Mesenchymal stem cell (in vitro differentiated cells and primary cell): ENCODE measurements at regions not wholly inside any gene's neighbourhood (a gene's known extent, or its start where the extent isn't known, plus 50 kb on each side); places are given as distances from the start of the nearest gene placed in this dataset.
A peak's percentile ranks its signal among the peaks of the same experiment; 100 is the strongest.

Experiments
- DNase-seq: peaks from one replicate; pipeline ENCODE4 v3.0.0-alpha.2; 2013
- H2AFZ ChIP-seq: one replicate; pipeline ENCODE4 v1.6.1; 2013; ENCODE audit warnings: low read depth, mild to moderate bottlenecking, control low read depth, inconsistent platforms, low read length, moderate library complexity
- H2AK5ac ChIP-seq: 2 replicates; pipeline ENCODE4 v1.6.1; 2013; ENCODE audit warnings: low read length, moderate library complexity, mild to moderate bottlenecking, inconsistent platforms; ENCODE audit not compliant: severe bottlenecking
- H2BK120ac ChIP-seq: one replicate; pipeline ENCODE4 v1.6.1; 2013; ENCODE audit warnings: low read depth, mild to moderate bottlenecking, inconsistent platforms, low read length, moderate library complexity
- H2BK12ac ChIP-seq, 2 experiments: one replicate each; pipeline ENCODE4 v1.6.1; 2013; ENCODE audit warnings: inconsistent platforms in 2 of 2, low read length in 2 of 2, mild to moderate bottlenecking in 2 of 2, moderate library complexity in 2 of 2, control low read depth in 1 of 2
- H2BK15ac ChIP-seq: one replicate; pipeline ENCODE4 v1.6.1; 2013; ENCODE audit warnings: mild to moderate bottlenecking, low read depth, inconsistent platforms; ENCODE audit not compliant: poor library complexity, severe bottlenecking
- H2BK5ac ChIP-seq: 2 replicates; pipeline ENCODE4 v1.6.1; 2013; ENCODE audit warnings: low read depth, mild to moderate bottlenecking, low read length, control low read depth, inconsistent platforms; ENCODE audit not compliant: poor library complexity, severe bottlenecking
- H3K14ac ChIP-seq, 2 experiments: one replicate each; pipeline ENCODE4 v1.6.1; 2013; ENCODE audit warnings: inconsistent platforms in 2 of 2, low read length in 2 of 2, control low read depth in 1 of 2, mild to moderate bottlenecking in 1 of 2, moderate library complexity in 1 of 2
- H3K18ac ChIP-seq, 2 experiments: one replicate each; pipeline ENCODE4 v1.6.1; 2013; ENCODE audit warnings: inconsistent platforms in 2 of 2, low read length in 2 of 2, control low read depth in 1 of 2, low read depth in 1 of 2, mild to moderate bottlenecking in 1 of 2
- H3K23ac ChIP-seq, 2 experiments: one replicate each; pipeline ENCODE4 v1.6.1; 2013; ENCODE audit warnings: inconsistent platforms in 2 of 2, low read length in 2 of 2, mild to moderate bottlenecking in 2 of 2, moderate library complexity in 2 of 2, control low read depth in 1 of 2
- H3K27ac ChIP-seq: 2 replicates; pipeline ENCODE4 v1.5.1; 2013; ENCODE audit warnings: mild to moderate bottlenecking, moderate library complexity, low read length, control low read depth, inconsistent platforms; ENCODE audit not compliant: poor library complexity, severe bottlenecking
- H3K27me3 ChIP-seq, 2 experiments: 2 replicates each; pipeline versions ENCODE4 v1.6.1 to v1.7.0; 2013; ENCODE audit warnings: low read length in 2 of 2, mild to moderate bottlenecking in 2 of 2, moderate library complexity in 2 of 2, control low read depth in 1 of 2, inconsistent platforms in 1 of 2; ENCODE audit not compliant: control insufficient read depth in 1 of 2, insufficient read depth in 1 of 2
- H3K36me3 ChIP-seq, 2 experiments: 2 replicates each; pipeline versions ENCODE4 v1.6.1 to v1.7.0; 2013; ENCODE audit warnings: low read length in 2 of 2, control low read depth in 1 of 2, inconsistent platforms in 1 of 2, low read depth in 1 of 2, mild to moderate bottlenecking in 1 of 2; ENCODE audit not compliant: insufficient read depth in 2 of 2, control insufficient read depth in 1 of 2
- H3K4ac ChIP-seq, 2 experiments: one replicate each; pipeline ENCODE4 v1.6.1; 2013; ENCODE audit warnings: inconsistent platforms in 2 of 2, low read length in 2 of 2, mild to moderate bottlenecking in 2 of 2, moderate library complexity in 2 of 2, control low read depth in 1 of 2, low read depth in 1 of 2
- H3K4me1 ChIP-seq: 2 replicates; pipeline ENCODE4 v1.6.1; 2013; ENCODE audit warnings: low read depth, low read length, control low read depth; ENCODE audit not compliant: control insufficient read depth, insufficient read depth
- H3K4me2 ChIP-seq: 2 replicates; pipeline ENCODE4 v1.6.1; 2013; ENCODE audit warnings: low read length, mild to moderate bottlenecking, inconsistent platforms; ENCODE audit not compliant: poor library complexity, severe bottlenecking
- H3K4me3 ChIP-seq, 2 experiments: 2 replicates each; pipeline versions ENCODE4 v1.5.1 to v1.7.0; 2013; ENCODE audit warnings: low read length in 2 of 2, mild to moderate bottlenecking in 2 of 2, control low read depth in 1 of 2, low read depth in 1 of 2; ENCODE audit not compliant: insufficient read depth in 1 of 2
- H3K79me1 ChIP-seq: replicated peaks from 2 replicates; pipeline ENCODE4 v1.6.1; 2013; ENCODE audit warnings: mild to moderate bottlenecking, control low read depth, low read length, inconsistent platforms; ENCODE audit not compliant: poor library complexity, severe bottlenecking
- H3K9ac ChIP-seq: 2 replicates; pipeline ENCODE4 v1.7.0; 2013; ENCODE audit warnings: mild to moderate bottlenecking, low read length, moderate library complexity
- H3K9me3 ChIP-seq: 2 replicates; pipeline ENCODE4 v1.7.0; 2013; ENCODE audit warnings: mild to moderate bottlenecking, low read length; ENCODE audit not compliant: control insufficient read depth
- H4K8ac ChIP-seq: one replicate; pipeline ENCODE4 v1.6.1; 2013; ENCODE audit warnings: inconsistent platforms, mild to moderate bottlenecking, low read length, moderate library complexity
- H4K91ac ChIP-seq: one replicate; pipeline ENCODE4 v1.6.1; 2013; ENCODE audit warnings: mild to moderate bottlenecking, low read length, inconsistent platforms
- WGBS: methylation state at CpG from one replicate; pipeline ENCODE4 v1.1.7; 2013; ENCODE audit warnings: mixed read lengths; 5-methylcytosine and 5-hydroxymethylcytosine counted together

- H3K23ac ChIP-seq: no peak overlapping the region
- H3K4me1 ChIP-seq: no peaks in the 10 kb centered on the region
- peaks cover 4 to 13% of the 10 kb centered on the region in 2 experiments for H3K27me3 ChIP-seq
- no peak overlapping the region for H3K4me3 ChIP-seq
- no peak overlapping the region for H3K18ac ChIP-seq
- H3K27ac ChIP-seq: no peak overlapping the region
- no peaks in the 10 kb centered on the region for H3K36me3 ChIP-seq
- H3K4me2 ChIP-seq: no peak overlapping the region
- no peak overlapping the region for H4K8ac ChIP-seq
- H3K9ac ChIP-seq: peak overlapping the region; percentile 44
- no peak overlapping the region for H2AK5ac ChIP-seq
- no peak overlapping the region for H4K91ac ChIP-seq
- no peak overlapping the region for H2AFZ ChIP-seq
- H2BK120ac ChIP-seq: no peak overlapping the region
- WGBS: 95% methylated on average over 5 of the region's 5 CpGs
- H2BK12ac ChIP-seq: no peak overlapping the region
- no peaks in the 10 kb centered on the region for H3K79me1 ChIP-seq
- no peak overlapping the region for H3K14ac ChIP-seq
- no peak for DNase-seq
- H2BK5ac ChIP-seq: no peak overlapping the region
- no peaks in the 10 kb centered on the region for H3K9me3 ChIP-seq
- H3K4ac ChIP-seq: no peak overlapping the region
- H2BK15ac ChIP-seq: no peak overlapping the region
Measured at GRCh38 chr7:106522696-106523095, 138.3 kb downstream of the CCDC71L start.

DNA sequence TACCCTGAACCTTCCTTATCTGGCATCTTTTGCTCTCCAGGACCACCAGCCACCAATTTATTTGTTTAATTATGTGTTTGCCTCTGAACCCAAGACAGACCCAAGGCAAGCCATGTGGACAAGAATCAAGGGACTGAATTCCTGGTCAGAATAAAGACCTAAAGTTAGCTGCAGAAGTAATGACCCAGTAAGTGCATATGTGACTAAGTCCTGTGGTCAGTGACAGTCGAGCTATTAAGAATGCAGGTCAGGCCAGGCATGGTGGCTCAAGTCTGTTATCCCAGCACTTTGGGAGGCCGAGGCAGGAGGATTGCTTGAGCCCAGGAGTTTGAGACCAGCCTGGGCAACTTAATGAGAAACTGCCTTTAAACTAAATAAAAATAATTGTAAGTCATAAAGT lies 139.4 kb downstream of the CCDC71L start:
- WGBS: 50% methylated on average over 1 of the region's 2 CpGs
- no peak overlapping the region for H3K14ac ChIP-seq
- no peak overlapping the region for H2BK120ac ChIP-seq
- H3K9ac ChIP-seq: no peak overlapping the region
- no peak overlapping the region for H4K91ac ChIP-seq
- peaks cover 4 to 18% of the 10 kb centered on the region in 2 experiments for H3K27me3 ChIP-seq
- H3K79me1 ChIP-seq: no peaks in the 10 kb centered on the region
- no peak overlapping the region for H2BK12ac ChIP-seq
- no peak overlapping the region for H3K23ac ChIP-seq
- H2BK5ac ChIP-seq: no peak overlapping the region
- H2BK15ac ChIP-seq: no peak overlapping the region
- H3K4me2 ChIP-seq: no peak overlapping the region
- H3K4ac ChIP-seq: no peak overlapping the region
- H3K27ac ChIP-seq: no peak overlapping the region
- no peaks in the 10 kb centered on the region for H3K9me3 ChIP-seq
- no peak overlapping the region for H4K8ac ChIP-seq
- DNase-seq: no peak
- H3K36me3 ChIP-seq: no peaks in the 10 kb centered on the region
- H2AK5ac ChIP-seq: no peak overlapping the region
- H3K4me3 ChIP-seq: no peak overlapping the region
- no peaks in the 10 kb centered on the region for H3K4me1 ChIP-seq
- no peak overlapping the region for H2AFZ ChIP-seq
- H3K18ac ChIP-seq: no peak overlapping the region

GRCh38 chr7:106520962-106521514 lies 139.9 kb downstream of the CCDC71L start:
- Histone ChIP-seq H4K91ac (no peak overlapping the region), H2AK5ac (no peak overlapping the region), H3K36me3 (no peaks in the 10 kb centered on the region), H3K27me3 (peaks cover 4 to 21% of the 10 kb centered on the region in 2 experiments), H3K4ac (no peak overlapping the region), H3K9me3 (no peaks in the 10 kb centered on the region), H2BK12ac (no peak overlapping the region), H3K4me1 (no peaks in the 10 kb centered on the region), H3K4me2 (no peak overlapping the region), H3K18ac (no peak overlapping the region), H3K9ac (no peak overlapping the region), H3K4me3 (no peak overlapping the region), H2AFZ (no peak overlapping the region), H4K8ac (no peak overlapping the region), H3K14ac (no peak overlapping the region), H3K23ac (no peak overlapping the region), H2BK5ac (no peak overlapping the region), H3K79me1 (no peaks in the 10 kb centered on the region), H2BK120ac (no peak overlapping the region), H2BK15ac (no peak overlapping the region), H3K27ac (no peak overlapping the region)
- no peak for DNase-seq
- WGBS: 81% methylated on average over 3 of the region's 4 CpGs

DNA sequence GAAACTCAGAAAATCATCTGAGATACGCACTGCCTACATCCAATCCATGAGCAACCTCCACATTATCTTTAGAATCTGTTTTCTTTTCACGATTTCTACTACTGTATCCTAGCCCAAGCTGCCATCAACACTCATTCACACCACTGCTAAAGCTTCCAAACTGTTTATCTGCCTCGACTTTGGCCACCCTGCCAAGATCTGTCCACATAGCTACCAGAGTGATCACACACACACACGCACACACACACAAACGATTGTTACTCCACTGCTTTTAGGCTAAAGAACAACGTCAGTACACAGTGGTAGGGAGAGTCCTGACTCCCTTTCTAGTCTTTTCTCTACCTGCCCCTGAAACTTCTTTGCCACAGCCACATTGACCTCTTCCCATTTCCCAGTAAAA lies 142.0 kb downstream of the CCDC71L start:
- no peaks in the 10 kb centered on the region for H3K9me3 ChIP-seq
- no peaks in the 10 kb centered on the region for H3K4me1 ChIP-seq
- no peak overlapping the region for H3K23ac ChIP-seq
- no peak overlapping the region for H3K4me3 ChIP-seq
- no peak overlapping the region for H2AK5ac ChIP-seq
- H2AFZ ChIP-seq: no peak overlapping the region
- no peak overlapping the region for H3K27ac ChIP-seq
- no peak overlapping the region for H3K4ac ChIP-seq
- H3K27me3 ChIP-seq: peaks cover 4 to 26% of the 10 kb centered on the region in 2 experiments
- WGBS: 85% methylated on average over 6 of the region's 6 CpGs
- H3K18ac ChIP-seq: no peak overlapping the region
- no peak overlapping the region for H3K4me2 ChIP-seq
- no peak overlapping the region for H2BK12ac ChIP-seq
- no peak overlapping the region for H2BK15ac ChIP-seq
- H3K9ac ChIP-seq: no peak overlapping the region
- H2BK5ac ChIP-seq: no peak overlapping the region
- H3K79me1 ChIP-seq: no peaks in the 10 kb centered on the region
- no peak overlapping the region for H4K91ac ChIP-seq
- no peaks in the 10 kb centered on the region for H3K36me3 ChIP-seq
- no peak overlapping the region for H4K8ac ChIP-seq
- no peak overlapping the region for H3K14ac ChIP-seq
- no peak overlapping the region for H2BK120ac ChIP-seq
- no peak for DNase-seq
